ENCODE measurements at regions not wholly inside any gene's neighbourhood (a gene's known extent, or its start where the extent isn't known, plus 50 kb on each side); places are given as distances from the start of the nearest gene placed in this dataset.

GRCh38 chr7:36066343-36066664 lies 86.8 kb upstream of the EEPD1 start:
- WGBS, 2 donors (ENCODE audit: low coverage in 1 of 2): 95% methylated on average over 3 of the region's 3 CpGs
- DNase-seq: no peak
- Histone ChIP-seq H3K27ac (no peak overlapping the region), H3K4me3 (no peak overlapping the region), H3K9me3 (no peaks in the 10 kb centered on the region), H3K36me3 (no peaks in the 10 kb centered on the region), H3K4me1 (no peaks in the 10 kb centered on the region), H3K27me3 (no peaks in the 10 kb centered on the region)
- intact Hi-C loops (cut with DNase I; ENCODE audit: low total_unique reads): no loop called here
- in situ Hi-C loops (cut with MboI; ENCODE audit: low pct_ligation_motif_present in 1 of 4, low pct_unique_long_range_greater_than_20kb in 1 of 4, low sequenced_read_pairs in 3 of 4): no loop called here
- TF ChIP-seq CTCF (IDR thresholded peaks at IDR 0.05) (no peak), POLR2A (IDR thresholded peaks at IDR 0.05) (no peak), EP300 (IDR thresholded peaks at IDR 0.05; ENCODE audit: low read depth) (no peak), POLR2AphosphoS5 (IDR thresholded peaks at IDR 0.05) (no peak)

GRCh38 chr7:36070230-36070629 lies 82.8 kb upstream of the EEPD1 start:
- TF ChIP-seq POLR2A (IDR thresholded peaks at IDR 0.05) (no peak), EP300 (IDR thresholded peaks at IDR 0.05; ENCODE audit: low read depth) (no peak), CTCF (IDR thresholded peaks at IDR 0.05) (no peak), POLR2AphosphoS5 (IDR thresholded peaks at IDR 0.05) (no peak)
- no peak for DNase-seq
- Histone ChIP-seq H3K27ac (no peak overlapping the region), H3K36me3 (no peaks in the 10 kb centered on the region), H3K4me1 (no peaks in the 10 kb centered on the region), H3K9me3 (no peaks in the 10 kb centered on the region), H3K4me3 (no peak overlapping the region), H3K27me3 (no peaks in the 10 kb centered on the region)
- WGBS, 2 donors (ENCODE audit: low coverage in 1 of 2): 85% methylated on average over 8 of the region's 8 CpGs; no CpG with 5 or more reads in 1 of the 2 donors
- in situ Hi-C loops (cut with MboI; ENCODE audit: low pct_ligation_motif_present in 1 of 4, low pct_unique_long_range_greater_than_20kb in 1 of 4, low sequenced_read_pairs in 3 of 4) (no loop called here), intact Hi-C loops (cut with DNase I; ENCODE audit: low total_unique reads) (no loop called here)

- in situ Hi-C loops (cut with MboI; ENCODE audit: low pct_ligation_motif_present in 1 of 4, low pct_unique_long_range_greater_than_20kb in 1 of 4, low sequenced_read_pairs in 3 of 4): no loop called here
- intact Hi-C loops (cut with DNase I; ENCODE audit: low total_unique reads): no loop called here
- TF ChIP-seq CTCF (IDR thresholded peaks at IDR 0.05): no peak
- no peak for TF ChIP-seq POLR2AphosphoS5 (IDR thresholded peaks at IDR 0.05)
- no peak for TF ChIP-seq POLR2A (IDR thresholded peaks at IDR 0.05)
- TF ChIP-seq EP300 (IDR thresholded peaks at IDR 0.05; ENCODE audit: low read depth): no peak
- Histone ChIP-seq H3K36me3 (no peaks in the 10 kb centered on the region), H3K4me3 (no peak overlapping the region), H3K27ac (no peak overlapping the region), H3K27me3 (no peaks in the 10 kb centered on the region), H3K9me3 (no peaks in the 10 kb centered on the region), H3K4me1 (no peaks in the 10 kb centered on the region)
- WGBS, 2 donors (ENCODE audit: low coverage in 1 of 2): 92% methylated on average over 1 of the region's 1 CpG; no CpG with 5 or more reads in 1 of the 2 donors
- no peak for DNase-seq
Observed at GRCh38 chr7:36071605-36072004, 81.4 kb upstream of the EEPD1 start.

GRCh38 chr7:36072620-36073019 lies 80.4 kb upstream of the EEPD1 start:
- in situ Hi-C loops (cut with MboI; ENCODE audit: low pct_ligation_motif_present in 1 of 4, low pct_unique_long_range_greater_than_20kb in 1 of 4, low sequenced_read_pairs in 3 of 4): no loop called here
- Histone ChIP-seq H3K4me3 (no peak overlapping the region), H3K36me3 (no peaks in the 10 kb centered on the region), H3K27ac (no peak overlapping the region), H3K9me3 (no peaks in the 10 kb centered on the region), H3K27me3 (no peaks in the 10 kb centered on the region), H3K4me1 (no peaks in the 10 kb centered on the region)
- TF ChIP-seq POLR2AphosphoS5 (IDR thresholded peaks at IDR 0.05): no peak
- no peak for TF ChIP-seq EP300 (IDR thresholded peaks at IDR 0.05; ENCODE audit: low read depth)
- TF ChIP-seq CTCF (IDR thresholded peaks at IDR 0.05): no peak
- no peak for TF ChIP-seq POLR2A (IDR thresholded peaks at IDR 0.05)
- WGBS, 2 donors (ENCODE audit: low coverage in 1 of 2): 88 to 90% methylated on average over 2 to 4 of the region's 4 CpGs
- intact Hi-C loops (cut with DNase I; ENCODE audit: low total_unique reads): no loop called here
- DNase-seq: no peak
